GM23338 (cell line): ENCODE measurements at regions not wholly inside any gene's neighbourhood (a gene's known extent, or its start where the extent isn't known, plus 50 kb on each side); places are given as distances from the start of the nearest gene placed in this dataset.

ENCODE experiments used
- ATAC-seq: fragments of 200-7000 bp; cut with Tn5 transposase; 3 replicates; pipeline ENCODE4 v1.9.1; 2020
- DNase-seq: peaks from one replicate; pipeline ENCODE4 v3.0.0-alpha.2; 2015; ENCODE audit warnings: low spot score
- H2AFZ ChIP-seq: fragments of 200-600 bp; sonication (generic); 2 replicates; pipeline ENCODE4 v1.8.0; 2016; ENCODE audit warnings: antibody characterized with exemption, mild to moderate bottlenecking, moderate library complexity
- H3F3A ChIP-seq: fragments of 200-600 bp; sonication (generic); replicated peaks from 2 replicates; pipeline ENCODE4 v1.8.0; 2017; ENCODE audit warnings: antibody characterized with exemption, mixed run types, low read depth
- H3K27ac ChIP-seq: fragments of 200-600 bp; sonication (generic); 2 replicates; pipeline ENCODE4 v1.6.1; 2016; ENCODE audit warnings: low read depth
- H3K27me3 ChIP-seq: fragments of 200-600 bp; sonication (generic); 2 replicates; pipeline ENCODE4 v1.8.0; 2016; ENCODE audit warnings: mild to moderate bottlenecking, mixed run types, moderate library complexity; ENCODE audit not compliant: insufficient read depth
- H3K36me3 ChIP-seq: fragments of 200-600 bp; sonication (generic); 2 replicates; pipeline ENCODE4 v1.8.0; 2016; ENCODE audit warnings: mild to moderate bottlenecking; ENCODE audit not compliant: insufficient read depth
- H3K4me1 ChIP-seq: fragments of 200-600 bp; sonication (generic); 2 replicates; pipeline ENCODE4 v1.8.0; 2016; ENCODE audit warnings: mild to moderate bottlenecking, moderate library complexity; ENCODE audit not compliant: insufficient read depth
- H3K4me2 ChIP-seq: fragments of 200-600 bp; sonication (generic); 2 replicates; pipeline ENCODE4 v1.7.1; 2017; ENCODE audit warnings: mixed run types
- H3K4me3 ChIP-seq: fragments of 200-600 bp; sonication (generic); 2 replicates; pipeline ENCODE4 v1.6.1; 2016; ENCODE audit warnings: mixed run types
- H3K79me2 ChIP-seq: fragments of 200-600 bp; sonication (generic); replicated peaks from 2 replicates; pipeline ENCODE4 v1.8.0; 2017; ENCODE audit warnings: mild to moderate bottlenecking; ENCODE audit not compliant: insufficient read depth
- H3K9me2 ChIP-seq: fragments of 200-600 bp; sonication (generic); 2 replicates; pipeline ENCODE4 v1.8.0; 2017; ENCODE audit not compliant: insufficient read depth
- H4K20me1 ChIP-seq: fragments of 200-600 bp; sonication (generic); replicated peaks from 2 replicates; pipeline ENCODE4 v1.8.0; 2017; ENCODE audit warnings: mild to moderate bottlenecking; ENCODE audit not compliant: insufficient read depth
- H3K27ac Mint-ChIP-seq: 2 replicates; pipeline ENCODE4 v1.8.0; 2020; ENCODE audit warnings: inconsistent platforms, mild to moderate bottlenecking, moderate library complexity, mixed read lengths
- H3K27me3 Mint-ChIP-seq: 3 replicates; pipeline ENCODE4 v1.8.0; 2022; ENCODE audit warnings: low read depth, mild to moderate bottlenecking, moderate library complexity, mixed read lengths, inconsistent platforms; ENCODE audit not compliant: insufficient read depth, poor library complexity
- H3K36me3 Mint-ChIP-seq: 3 replicates; pipeline ENCODE4 v1.8.0; 2021; ENCODE audit warnings: low read depth, mild to moderate bottlenecking, inconsistent platforms, moderate library complexity, mixed read lengths
- H3K4me1 Mint-ChIP-seq: 3 replicates; pipeline ENCODE4 v1.8.0; 2020; ENCODE audit warnings: mild to moderate bottlenecking, inconsistent platforms, mixed read lengths
- H3K4me3 Mint-ChIP-seq: 3 replicates; pipeline ENCODE4 v1.8.0; 2021; ENCODE audit warnings: moderate library complexity, mild to moderate bottlenecking, inconsistent platforms, mixed read lengths
- H3K9me3 Mint-ChIP-seq: 3 replicates; pipeline ENCODE4 v1.8.0; 2020; ENCODE audit warnings: moderate library complexity, mild to moderate bottlenecking, inconsistent platforms, mixed read lengths
- CREB1 ChIP-seq: fragments of 250-450 bp; sonication (Bioruptor Pico); IDR thresholded peaks from 2 replicates; pipeline ENCODE4 v1.5.0; 2020; ENCODE audit warnings: low read depth, mild to moderate bottlenecking, moderate library complexity
- EZH2 ChIP-seq: fragments of 200-600 bp; sonication (generic); IDR thresholded peaks from one replicate; pipeline ENCODE4 v1.8.0; 2017; ENCODE audit warnings: antibody characterized with exemption, mild to moderate bottlenecking, low read depth; ENCODE audit not compliant: unreplicated experiment
- EZH2phosphoT487 ChIP-seq: fragments of 200-600 bp; sonication (generic); IDR thresholded peaks from one replicate; pipeline ENCODE4 v1.8.1; 2018; ENCODE audit warnings: antibody characterized with exemption; ENCODE audit not compliant: unreplicated experiment
- JUNB ChIP-seq: IDR thresholded peaks from one replicate; pipeline ENCODE4 v1.6.1; 2016; ENCODE audit warnings: antibody characterized with exemption; ENCODE audit not compliant: unreplicated experiment
- NANOG ChIP-seq: IDR thresholded peaks from 2 replicates; pipeline ENCODE4 v1.6.1; 2016; ENCODE audit warnings: antibody characterized with exemption, borderline replicate concordance
- POLR2AphosphoS5 ChIP-seq: IDR thresholded peaks from 2 replicates; pipeline ENCODE4 v1.6.1; 2016; ENCODE audit warnings: antibody characterized with exemption, low read depth
- STAT1 ChIP-seq: IDR thresholded peaks from one replicate; pipeline ENCODE4 v1.6.1; 2016; ENCODE audit warnings: antibody characterized with exemption; ENCODE audit not compliant: unreplicated experiment
- ZNF114 ChIP-seq: fragments of 250-450 bp; sonication (Bioruptor Pico); IDR thresholded peaks from 2 replicates; pipeline ENCODE4 v1.5.0; 2020; ENCODE audit warnings: mild to moderate bottlenecking, moderate library complexity
- ZNF331 ChIP-seq: fragments of 250-450 bp; sonication (Bioruptor Pico); IDR thresholded peaks from 2 replicates; pipeline ENCODE4 v1.5.0; 2020; ENCODE audit warnings: low read depth, mild to moderate bottlenecking, moderate library complexity
- TF ChIP-seq, protein P1 (sequence below): IDR thresholded peaks from 2 replicates; pipeline ENCODE4 v1.6.1; 2016; ENCODE audit warnings: antibody characterized with exemption
- TF ChIP-seq, protein P2 (sequence below): IDR thresholded peaks from one replicate; pipeline ENCODE4 v1.6.1; 2018; ENCODE audit warnings: antibody characterized with exemption; ENCODE audit not compliant: unreplicated experiment
- TF ChIP-seq, protein P3 (sequence below): fragments of 250-450 bp; sonication (Bioruptor Pico); IDR thresholded peaks from 2 replicates; pipeline ENCODE4 v1.5.0; 2020; ENCODE audit warnings: mild to moderate bottlenecking, moderate library complexity
- TF ChIP-seq, protein P4 (sequence below), 2 experiments: fragments of 200-600 bp in 1 of 2; sonication (generic) in 1 of 2; conservative IDR thresholded peaks; 2 replicates each; pipeline versions ENCODE4 v1.5.1 to v1.6.1; 2016 to 2017; ENCODE audit warnings: antibody characterized with exemption in 2 of 2, low read depth in 2 of 2, mild to moderate bottlenecking in 2 of 2, moderate library complexity in 1 of 2

DNA sequence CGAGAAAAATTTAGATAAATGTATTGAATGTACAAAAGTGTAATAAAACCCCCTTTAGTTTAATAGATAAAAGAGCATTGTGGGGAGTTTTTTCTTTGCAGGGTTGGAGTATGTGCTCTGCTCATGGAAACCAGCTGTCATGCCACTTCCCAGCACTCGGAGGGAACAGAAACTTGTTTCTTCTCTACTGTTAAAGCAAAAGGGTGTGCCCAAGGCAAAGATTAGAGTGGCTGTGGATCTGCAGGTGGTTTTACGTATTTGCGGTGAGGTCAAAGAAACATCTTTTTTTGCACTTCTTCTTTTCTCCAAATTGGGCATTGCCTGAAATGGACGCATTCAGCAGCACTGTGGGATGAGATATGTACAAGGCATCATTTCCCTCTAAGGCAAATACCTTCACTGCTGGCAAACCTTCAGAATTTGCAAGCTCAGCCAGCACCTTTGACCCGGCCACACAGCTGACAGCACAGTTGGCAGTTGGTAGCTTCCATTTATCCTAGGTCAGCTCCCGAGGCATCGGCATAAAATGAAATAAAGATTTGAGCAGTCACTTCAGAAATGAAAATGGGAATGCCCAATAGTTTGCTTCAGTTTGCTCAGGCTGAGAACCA lies 178.4 kb upstream of the EYA4 start:
- Histone ChIP-seq H3K4me1 (no peaks in the 10 kb centered on the region), H3K4me2 (no peak overlapping the region), H4K20me1 (no peaks in the 10 kb centered on the region), H3K9me2 (peaks cover 4% of the 10 kb centered on the region; the same call in 1 of the 2 replicates), H2AFZ (no peak overlapping the region), H3K79me2 (no peaks in the 10 kb centered on the region), H3K4me3 (no peak overlapping the region), H3F3A (no peaks in the 10 kb centered on the region), H3K36me3 (no peaks in the 10 kb centered on the region), H3K27ac (no peak overlapping the region), H3K27me3 (no peaks in the 10 kb centered on the region)
- ATAC-seq = no peak
- Mint-ChIP-seq H3K27me3 (no peaks in the 10 kb centered on the region), H3K27ac (no peak overlapping the region), H3K9me3 (no peaks in the 10 kb centered on the region), H3K4me3 (no peak overlapping the region), H3K36me3 (no peaks in the 10 kb centered on the region), H3K4me1 (no peaks in the 10 kb centered on the region)
- no peak for DNase-seq
- TF ChIP-seq JUNB (no peak), NANOG (no peak), EZH2phosphoT487 (no peak), ZNF114 (CRISPR knock-in tag) (no peak), STAT1 (no peak), ZNF331 (no peak), CREB1 (CRISPR knock-in tag) (no peak), POLR2AphosphoS5 (no peak), EZH2 (no peak)
- TF ChIP-seq, protein P1, sequence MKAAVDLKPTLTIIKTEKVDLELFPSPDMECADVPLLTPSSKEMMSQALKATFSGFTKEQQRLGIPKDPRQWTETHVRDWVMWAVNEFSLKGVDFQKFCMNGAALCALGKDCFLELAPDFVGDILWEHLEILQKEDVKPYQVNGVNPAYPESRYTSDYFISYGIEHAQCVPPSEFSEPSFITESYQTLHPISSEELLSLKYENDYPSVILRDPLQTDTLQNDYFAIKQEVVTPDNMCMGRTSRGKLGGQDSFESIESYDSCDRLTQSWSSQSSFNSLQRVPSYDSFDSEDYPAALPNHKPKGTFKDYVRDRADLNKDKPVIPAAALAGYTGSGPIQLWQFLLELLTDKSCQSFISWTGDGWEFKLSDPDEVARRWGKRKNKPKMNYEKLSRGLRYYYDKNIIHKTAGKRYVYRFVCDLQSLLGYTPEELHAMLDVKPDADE = no peak
- TF ChIP-seq, protein P2, sequence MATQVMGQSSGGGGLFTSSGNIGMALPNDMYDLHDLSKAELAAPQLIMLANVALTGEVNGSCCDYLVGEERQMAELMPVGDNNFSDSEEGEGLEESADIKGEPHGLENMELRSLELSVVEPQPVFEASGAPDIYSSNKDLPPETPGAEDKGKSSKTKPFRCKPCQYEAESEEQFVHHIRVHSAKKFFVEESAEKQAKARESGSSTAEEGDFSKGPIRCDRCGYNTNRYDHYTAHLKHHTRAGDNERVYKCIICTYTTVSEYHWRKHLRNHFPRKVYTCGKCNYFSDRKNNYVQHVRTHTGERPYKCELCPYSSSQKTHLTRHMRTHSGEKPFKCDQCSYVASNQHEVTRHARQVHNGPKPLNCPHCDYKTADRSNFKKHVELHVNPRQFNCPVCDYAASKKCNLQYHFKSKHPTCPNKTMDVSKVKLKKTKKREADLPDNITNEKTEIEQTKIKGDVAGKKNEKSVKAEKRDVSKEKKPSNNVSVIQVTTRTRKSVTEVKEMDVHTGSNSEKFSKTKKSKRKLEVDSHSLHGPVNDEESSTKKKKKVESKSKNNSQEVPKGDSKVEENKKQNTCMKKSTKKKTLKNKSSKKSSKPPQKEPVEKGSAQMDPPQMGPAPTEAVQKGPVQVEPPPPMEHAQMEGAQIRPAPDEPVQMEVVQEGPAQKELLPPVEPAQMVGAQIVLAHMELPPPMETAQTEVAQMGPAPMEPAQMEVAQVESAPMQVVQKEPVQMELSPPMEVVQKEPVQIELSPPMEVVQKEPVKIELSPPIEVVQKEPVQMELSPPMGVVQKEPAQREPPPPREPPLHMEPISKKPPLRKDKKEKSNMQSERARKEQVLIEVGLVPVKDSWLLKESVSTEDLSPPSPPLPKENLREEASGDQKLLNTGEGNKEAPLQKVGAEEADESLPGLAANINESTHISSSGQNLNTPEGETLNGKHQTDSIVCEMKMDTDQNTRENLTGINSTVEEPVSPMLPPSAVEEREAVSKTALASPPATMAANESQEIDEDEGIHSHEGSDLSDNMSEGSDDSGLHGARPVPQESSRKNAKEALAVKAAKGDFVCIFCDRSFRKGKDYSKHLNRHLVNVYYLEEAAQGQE = no peak
- TF ChIP-seq, protein P3, sequence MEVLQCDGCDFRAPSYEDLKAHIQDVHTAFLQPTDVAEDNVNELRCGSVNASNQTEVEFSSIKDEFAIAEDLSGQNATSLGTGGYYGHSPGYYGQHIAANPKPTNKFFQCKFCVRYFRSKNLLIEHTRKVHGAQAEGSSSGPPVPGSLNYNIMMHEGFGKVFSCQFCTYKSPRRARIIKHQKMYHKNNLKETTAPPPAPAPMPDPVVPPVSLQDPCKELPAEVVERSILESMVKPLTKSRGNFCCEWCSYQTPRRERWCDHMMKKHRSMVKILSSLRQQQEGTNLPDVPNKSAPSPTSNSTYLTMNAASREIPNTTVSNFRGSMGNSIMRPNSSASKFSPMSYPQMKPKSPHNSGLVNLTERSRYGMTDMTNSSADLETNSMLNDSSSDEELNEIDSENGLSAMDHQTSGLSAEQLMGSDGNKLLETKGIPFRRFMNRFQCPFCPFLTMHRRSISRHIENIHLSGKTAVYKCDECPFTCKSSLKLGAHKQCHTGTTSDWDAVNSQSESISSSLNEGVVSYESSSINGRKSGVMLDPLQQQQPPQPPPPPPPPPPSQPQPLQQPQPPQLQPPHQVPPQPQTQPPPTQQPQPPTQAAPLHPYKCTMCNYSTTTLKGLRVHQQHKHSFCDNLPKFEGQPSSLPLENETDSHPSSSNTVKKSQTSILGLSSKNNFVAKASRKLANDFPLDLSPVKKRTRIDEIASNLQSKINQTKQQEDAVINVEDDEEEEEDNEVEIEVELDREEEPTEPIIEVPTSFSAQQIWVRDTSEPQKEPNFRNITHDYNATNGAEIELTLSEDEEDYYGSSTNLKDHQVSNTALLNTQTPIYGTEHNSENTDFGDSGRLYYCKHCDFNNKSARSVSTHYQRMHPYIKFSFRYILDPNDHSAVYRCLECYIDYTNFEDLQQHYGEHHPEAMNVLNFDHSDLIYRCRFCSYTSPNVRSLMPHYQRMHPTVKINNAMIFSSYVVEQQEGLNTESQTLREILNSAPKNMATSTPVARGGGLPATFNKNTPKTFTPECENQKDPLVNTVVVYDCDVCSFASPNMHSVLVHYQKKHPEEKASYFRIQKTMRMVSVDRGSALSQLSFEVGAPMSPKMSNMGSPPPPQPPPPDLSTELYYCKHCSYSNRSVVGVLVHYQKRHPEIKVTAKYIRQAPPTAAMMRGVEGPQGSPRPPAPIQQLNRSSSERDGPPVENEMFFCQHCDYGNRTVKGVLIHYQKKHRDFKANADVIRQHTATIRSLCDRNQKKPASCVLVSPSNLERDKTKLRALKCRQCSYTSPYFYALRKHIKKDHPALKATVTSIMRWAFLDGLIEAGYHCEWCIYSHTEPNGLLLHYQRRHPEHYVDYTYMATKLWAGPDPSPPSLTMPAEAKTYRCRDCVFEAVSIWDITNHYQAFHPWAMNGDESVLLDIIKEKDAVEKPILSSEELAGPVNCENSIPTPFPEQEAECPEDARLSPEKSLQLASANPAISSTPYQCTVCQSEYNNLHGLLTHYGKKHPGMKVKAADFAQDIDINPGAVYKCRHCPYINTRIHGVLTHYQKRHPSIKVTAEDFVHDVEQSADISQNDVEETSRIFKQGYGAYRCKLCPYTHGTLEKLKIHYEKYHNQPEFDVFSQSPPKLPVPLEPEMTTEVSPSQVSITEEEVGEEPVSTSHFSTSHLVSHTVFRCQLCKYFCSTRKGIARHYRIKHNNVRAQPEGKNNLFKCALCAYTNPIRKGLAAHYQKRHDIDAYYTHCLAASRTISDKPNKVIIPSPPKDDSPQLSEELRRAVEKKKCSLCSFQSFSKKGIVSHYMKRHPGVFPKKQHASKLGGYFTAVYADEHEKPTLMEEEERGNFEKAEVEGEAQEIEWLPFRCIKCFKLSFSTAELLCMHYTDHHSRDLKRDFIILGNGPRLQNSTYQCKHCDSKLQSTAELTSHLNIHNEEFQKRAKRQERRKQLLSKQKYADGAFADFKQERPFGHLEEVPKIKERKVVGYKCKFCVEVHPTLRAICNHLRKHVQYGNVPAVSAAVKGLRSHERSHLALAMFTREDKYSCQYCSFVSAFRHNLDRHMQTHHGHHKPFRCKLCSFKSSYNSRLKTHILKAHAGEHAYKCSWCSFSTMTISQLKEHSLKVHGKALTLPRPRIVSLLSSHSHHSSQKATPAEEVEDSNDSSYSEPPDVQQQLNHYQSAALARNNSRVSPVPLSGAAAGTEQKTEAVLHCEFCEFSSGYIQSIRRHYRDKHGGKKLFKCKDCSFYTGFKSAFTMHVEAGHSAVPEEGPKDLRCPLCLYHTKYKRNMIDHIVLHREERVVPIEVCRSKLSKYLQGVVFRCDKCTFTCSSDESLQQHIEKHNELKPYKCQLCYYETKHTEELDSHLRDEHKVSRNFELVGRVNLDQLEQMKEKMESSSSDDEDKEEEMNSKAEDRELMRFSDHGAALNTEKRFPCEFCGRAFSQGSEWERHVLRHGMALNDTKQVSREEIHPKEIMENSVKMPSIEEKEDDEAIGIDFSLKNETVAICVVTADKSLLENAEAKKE (CRISPR knock-in tag) = no peak
- TF ChIP-seq, protein P4, sequence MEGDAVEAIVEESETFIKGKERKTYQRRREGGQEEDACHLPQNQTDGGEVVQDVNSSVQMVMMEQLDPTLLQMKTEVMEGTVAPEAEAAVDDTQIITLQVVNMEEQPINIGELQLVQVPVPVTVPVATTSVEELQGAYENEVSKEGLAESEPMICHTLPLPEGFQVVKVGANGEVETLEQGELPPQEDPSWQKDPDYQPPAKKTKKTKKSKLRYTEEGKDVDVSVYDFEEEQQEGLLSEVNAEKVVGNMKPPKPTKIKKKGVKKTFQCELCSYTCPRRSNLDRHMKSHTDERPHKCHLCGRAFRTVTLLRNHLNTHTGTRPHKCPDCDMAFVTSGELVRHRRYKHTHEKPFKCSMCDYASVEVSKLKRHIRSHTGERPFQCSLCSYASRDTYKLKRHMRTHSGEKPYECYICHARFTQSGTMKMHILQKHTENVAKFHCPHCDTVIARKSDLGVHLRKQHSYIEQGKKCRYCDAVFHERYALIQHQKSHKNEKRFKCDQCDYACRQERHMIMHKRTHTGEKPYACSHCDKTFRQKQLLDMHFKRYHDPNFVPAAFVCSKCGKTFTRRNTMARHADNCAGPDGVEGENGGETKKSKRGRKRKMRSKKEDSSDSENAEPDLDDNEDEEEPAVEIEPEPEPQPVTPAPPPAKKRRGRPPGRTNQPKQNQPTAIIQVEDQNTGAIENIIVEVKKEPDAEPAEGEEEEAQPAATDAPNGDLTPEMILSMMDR (conservative IDR thresholded peaks at IDR 0.05; ENCODE audit: low read depth in 2 of 2) = no peak
